K562 (cell line): ENCODE measurements at regions not wholly inside any gene's neighbourhood (a gene's known extent, or its start where the extent isn't known, plus 50 kb on each side); places are given as distances from the start of the nearest gene placed in this dataset.

ENCODE experiments used
- ATAC-seq: fragments of 200-7000 bp; cut with Tn5 transposase; 3 replicates; pipeline ENCODE4 v1.9.1; 2020; ENCODE audit warnings: moderate library complexity
- BruUV-seq: library from RNA; stranded (reverse); fragments of 400-500 nt; replicated peaks from 2 replicates; lab custom pipeline; 2021; lab: Mats Ljungman, UMichigan
- CTCF ChIA-PET: fragments of 300-600 bp; formaldehyde crosslinking; extraction: SDS; loops from one replicate; lab custom pipeline; 2021; ENCODE audit warnings: low intra/inter-chr PET ratio; lab: Yijun Ruan, JAX
- POLR2A ChIA-PET: fragments of 300-600, 350-650 bp; sonication (Branson Sonifier 250); formaldehyde crosslinking; extraction: SDS; loops from one replicate; lab custom pipeline; 2021; ENCODE audit warnings: antibody characterized with exemption, inconsistent platforms; lab: Yijun Ruan, JAX
- DNase-seq, 4 experiments: peaks; one replicate each; pipeline versions ENCODE4 v3.0.0 to v3.0.0-alpha.2; 2011 to 2018; ENCODE audit warnings: low spot score in 3 of 4, mixed read lengths in 3 of 4; ENCODE audit errors: extremely low read depth in 1 of 4
- FAIRE-seq: peaks from 2 replicates; lab custom pipeline; 2011; peaks lifted over from hg19 to GRCh38; lab: Jason Lieb, UNC
- H2AFZ ChIP-seq: 2 replicates; pipeline ENCODE4 v1.6.0; 2011; ENCODE audit warnings: low read depth, low read length, control low read depth, inconsistent platforms
- H3K27ac ChIP-seq: fragments of 200-600 bp; 3 replicates; pipeline ENCODE4 v1.8.0; 2011; ENCODE audit warnings: low read depth, mild to moderate bottlenecking, control low read depth, inconsistent platforms, low read length, moderate library complexity, mixed read lengths; ENCODE audit errors: extremely low read depth
- H3K27me3 ChIP-seq, 2 experiments: fragments of 300-600 bp in 1 of 2; 2 replicates in 1 of 2; 3 replicates in 1 of 2; pipeline versions ENCODE4 v1.6.0 to v1.8.0; 2011; ENCODE audit warnings: inconsistent platforms in 2 of 2, low read length in 2 of 2, mild to moderate bottlenecking in 1 of 2, mixed read lengths in 1 of 2, moderate library complexity in 1 of 2; ENCODE audit not compliant: control insufficient read depth in 2 of 2, insufficient read depth in 2 of 2
- H3K36me3 ChIP-seq: fragments of 300-600 bp; 3 replicates; pipeline ENCODE4 v1.8.0; 2011; ENCODE audit warnings: mild to moderate bottlenecking, low read length, inconsistent platforms; ENCODE audit not compliant: control insufficient read depth, insufficient read depth
- H3K4me1 ChIP-seq, 2 experiments: fragments of 200-600 bp in 1 of 2; replicated peaks in 1 of 2; 2 replicates in 1 of 2; 3 replicates in 1 of 2; pipeline versions ENCODE4 v1.5.1 to v1.8.0; 2011; ENCODE audit warnings: inconsistent platforms in 2 of 2, low read length in 2 of 2, mild to moderate bottlenecking in 1 of 2, mixed read lengths in 1 of 2, moderate library complexity in 1 of 2; ENCODE audit not compliant: control insufficient read depth in 2 of 2, insufficient read depth in 2 of 2
- H3K4me2 ChIP-seq: 2 replicates; pipeline ENCODE4 v1.6.1; 2011; ENCODE audit warnings: low read length, control low read depth, inconsistent platforms, mixed read lengths; ENCODE audit not compliant: insufficient read depth
- H3K4me3 ChIP-seq: fragments of 200-600 bp; sonication (generic), shearing (Covaris generic); 2 replicates; pipeline ENCODE4 v1.5.1; 2016; ENCODE audit warnings: control low read depth, inconsistent platforms
- H3K79me2 ChIP-seq: fragments of 200-600 bp; 3 replicates; pipeline ENCODE4 v1.8.0; 2011; ENCODE audit warnings: low read length, inconsistent platforms; ENCODE audit not compliant: control insufficient read depth, insufficient read depth
- H3K9ac ChIP-seq, 2 experiments: 2 replicates each; pipeline versions ENCODE4 v1.6.0 to v1.6.1; 2011; ENCODE audit warnings: low read depth in 2 of 2, low read length in 2 of 2, control low read depth in 1 of 2, inconsistent platforms in 1 of 2, mild to moderate bottlenecking in 1 of 2, mixed read lengths in 1 of 2; ENCODE audit not compliant: insufficient read depth in 1 of 2
- H3K9me1 ChIP-seq: one replicate; pipeline ENCODE4 v1.6.0; 2011; ENCODE audit warnings: inconsistent platforms, mild to moderate bottlenecking, low read length, moderate library complexity; ENCODE audit not compliant: control insufficient read depth, insufficient read depth
- H3K9me3 ChIP-seq: replicated peaks from 2 replicates; pipeline ENCODE4 v1.5.1; 2011; ENCODE audit warnings: low read depth, low read length, inconsistent platforms; ENCODE audit not compliant: control insufficient read depth, insufficient read depth
- H4K20me1 ChIP-seq: replicated peaks from 2 replicates; pipeline ENCODE4 v1.6.1; 2011; ENCODE audit warnings: low read length, inconsistent platforms, mixed read lengths; ENCODE audit not compliant: control insufficient read depth, insufficient read depth
- CREBBP ChIP-seq: IDR thresholded peaks from one replicate; pipeline ENCODE4 v1.6.1; 2012; ENCODE audit warnings: low read depth, mild to moderate bottlenecking, control low read depth, inconsistent platforms, low read length
- FOS ChIP-seq: IDR thresholded peaks from 3 replicates; pipeline ENCODE4 v1.6.1; 2011; ENCODE audit not compliant: insufficient read length; ENCODE audit errors: extremely low read depth
- KAT7 ChIP-seq: sonication (generic); formaldehyde crosslinking; IDR thresholded peaks from 2 replicates; pipeline ENCODE4 v1.8.0; 2022; ENCODE audit warnings: missing genetic modification reagents, mild to moderate bottlenecking, borderline replicate concordance
- MTF1 ChIP-seq: fragments of 250-450 bp; sonication (Bioruptor Pico); IDR thresholded peaks from 2 replicates; pipeline ENCODE4 v1.9.0; 2021; ENCODE audit warnings: moderate library complexity, mild to moderate bottlenecking, inconsistent platforms, borderline replicate concordance
- MXI1 ChIP-seq: IDR thresholded peaks from 2 replicates; pipeline ENCODE4 v1.6.1; 2011; ENCODE audit warnings: low read depth, mild to moderate bottlenecking, improper control_type of control experiment, low read length
- NFIC ChIP-seq: fragments of 450-650 bp; IDR thresholded peaks from 2 replicates; pipeline ENCODE4 v1.6.1; 2017; ENCODE audit warnings: mild to moderate bottlenecking, inconsistent platforms
- NONO ChIP-seq, 2 experiments: fragments of 200-400 bp in 1 of 2; fragments of 450-650 bp in 1 of 2; formaldehyde crosslinking in 1 of 2; IDR thresholded peaks; 2 replicates each; pipeline ENCODE4 v1.6.1; 2017; ENCODE audit warnings: low read depth in 2 of 2, mild to moderate bottlenecking in 2 of 2, moderate library complexity in 2 of 2, low read length in 1 of 2
- OTX1 ChIP-seq: fragments of 450-650 bp; formaldehyde crosslinking; IDR thresholded peaks from 2 replicates; pipeline ENCODE4 v1.4.0; 2022; ENCODE audit warnings: mild to moderate bottlenecking
- PTTG1 ChIP-seq: fragments of 450-650 bp; IDR thresholded peaks from 2 replicates; pipeline ENCODE4 v1.6.1; 2016; ENCODE audit warnings: low read depth, mild to moderate bottlenecking, missing genetic modification characterization, missing compliant biosample characterization
- RUNX1 ChIP-seq: sonication (generic); IDR thresholded peaks from 2 replicates; pipeline ENCODE4 v1.6.1; 2016; ENCODE audit warnings: antibody characterized with exemption, low read depth
- ZC3H4 ChIP-seq: sonication (generic); formaldehyde crosslinking; IDR thresholded peaks from 2 replicates; pipeline ENCODE4 v1.9.0; 2021; ENCODE audit warnings: missing genetic modification reagents, borderline replicate concordance
- ZFP36 ChIP-seq: fragments of 150-350 bp; IDR thresholded peaks from 2 replicates; pipeline ENCODE4 v1.6.1; 2018; ENCODE audit warnings: low read length, low read depth; ENCODE audit not compliant: partially characterized antibody
- ZNF165 ChIP-seq: fragments of 250-450 bp; sonication (Bioruptor Pico); IDR thresholded peaks from 2 replicates; pipeline ENCODE4 v1.4.0; 2020; ENCODE audit warnings: borderline replicate concordance
- ZNF184 ChIP-seq: sonication (generic); formaldehyde crosslinking; IDR thresholded peaks from 2 replicates; pipeline ENCODE4 v1.5.0; 2020; ENCODE audit warnings: missing genetic modification reagents
- ZNF398 ChIP-seq: fragments of 250-450 bp; sonication (Bioruptor Pico); IDR thresholded peaks from 2 replicates; pipeline ENCODE4 v1.8.0; 2021; ENCODE audit warnings: moderate library complexity, mild to moderate bottlenecking, inconsistent platforms
- ZNF551 ChIP-seq: fragments of 250-450 bp; sonication (Bioruptor Pico); IDR thresholded peaks from 2 replicates; pipeline ENCODE4 v1.5.0; 2021; ENCODE audit warnings: mild to moderate bottlenecking, moderate library complexity
- WGBS: fragments of 100-300 bp; shearing (Covaris generic); methylation state at CpG from one replicate; pipeline ENCODE4 v1.1.6; 2016; ENCODE audit warnings: low coverage, mixed read lengths; ENCODE audit not compliant: insufficient coverage; ENCODE audit errors: missing lambda C conversion rate; 5-methylcytosine and 5-hydroxymethylcytosine counted together
- in situ Hi-C: fragments of 300-500 bp; cut with MboI; formaldehyde crosslinking; loops from 4 replicates; pipeline ENCODE4 v1.15.0; 2018; ENCODE audit warnings: inconsistent platforms, mixed read lengths
- intact Hi-C: fragments of 100-400 bp; cut with micrococcal nuclease; formaldehyde crosslinking; loops from 2 replicates; pipeline ENCODE4 v1.14.2; 2022

- no peak overlapping the region for H3K4me3 ChIP-seq
- H3K27me3 ChIP-seq: no peaks in the 10 kb centered on the region
- in situ Hi-C loops (no loop called here), intact Hi-C loops (no loop called here)
- ChIA-PET CTCF (interaction anchor here (0.5 kb wide), 1 partner anchor 349 kb away, joined by 3 read pairs; no protein-coding TSS in a partner anchor), POLR2A (interaction anchor here (1.0 kb wide), 1 partner anchor 9 kb away, joined by 3 read pairs; no protein-coding TSS in a partner anchor)
- FAIRE-seq: no peak
- H2AFZ ChIP-seq: no peak overlapping the region
- no peaks in the 10 kb centered on the region for H3K4me1 ChIP-seq
- H3K9me3 ChIP-seq: no peaks in the 10 kb centered on the region
- DNase-seq: no peak
- TF ChIP-seq MTF1 (CRISPR knock-in tag) (no peak), MXI1 (no peak), ZNF398 (CRISPR knock-in tag) (no peak), NONO (IDR thresholded peaks at IDR 0.05; ENCODE audit: low read depth in 2 of 2, low read length in 1 of 2) (no peak), RUNX1 (no peak), NFIC (no peak), PTTG1 (tag) (no peak), CREBBP (no peak), FOS (no peak), KAT7 (CRISPR knock-in tag) (no peak), ZC3H4 (CRISPR knock-in tag) (no peak), OTX1 (CRISPR knock-in tag) (no peak), ZNF551 (no peak), ZNF165 (CRISPR knock-in tag) (no peak), ZNF184 (no peak), ZFP36 (no peak)
- H3K9me1 ChIP-seq: no peaks in the 10 kb centered on the region
- BruUV-seq: no TSS peak
- no peaks in the 10 kb centered on the region for H3K36me3 ChIP-seq
- WGBS: 51% methylated on average over 3 of the region's 3 CpGs
- no peak for ATAC-seq
- no peaks in the 10 kb centered on the region for H4K20me1 ChIP-seq
- no peak overlapping the region for H3K9ac ChIP-seq
- no peak overlapping the region for H3K4me2 ChIP-seq
- no peaks in the 10 kb centered on the region for H3K79me2 ChIP-seq
- no peak overlapping the region for H3K27ac ChIP-seq
Measured at GRCh38 chr10:21010615-21011014, 113.5 kb upstream of the NEBL start.
